ENCODE measurements at regions not wholly inside any gene's neighbourhood (a gene's known extent, or its start where the extent isn't known, plus 50 kb on each side); places are given as distances from the start of the nearest gene placed in this dataset.

GRCh38 chr1:217067642-217068041, 344.4 kb upstream of the ESRRG start:
- TF ChIP-seq YY1 (IDR thresholded peaks at IDR 0.05; ENCODE audit: low read depth) (no peak), REST (IDR thresholded peaks at IDR 0.05; ENCODE audit: low read depth) (no peak), ZBTB7A (IDR thresholded peaks at IDR 0.05; ENCODE audit: low read depth) (no peak), TEAD4 (IDR thresholded peaks at IDR 0.05) (no peak), TAF1 (IDR thresholded peaks at IDR 0.05; ENCODE audit: low read depth) (no peak), RAD21 (IDR thresholded peaks at IDR 0.05; ENCODE audit: low read depth) (no peak), EGR1 (IDR thresholded peaks at IDR 0.05) (no peak), NFIC (IDR thresholded peaks at IDR 0.05) (no peak), FOXM1 (IDR thresholded peaks at IDR 0.05; ENCODE audit: borderline replicate concordance, low read depth) (no peak), MAX (IDR thresholded peaks at IDR 0.05) (no peak), CREB1 (IDR thresholded peaks at IDR 0.05; ENCODE audit: low read depth) (no peak), CEBPB (IDR thresholded peaks at IDR 0.05) (no peak), USF1 (IDR thresholded peaks at IDR 0.05) (no peak), TCF12 (IDR thresholded peaks at IDR 0.05; ENCODE audit: low read depth) (no peak), EP300 (IDR thresholded peaks at IDR 0.05; ENCODE audit: borderline replicate concordance) (no peak)

GRCh38 chr1:217066794-217067193, 343.6 kb upstream of the ESRRG start:
- TF ChIP-seq EGR1 (IDR thresholded peaks at IDR 0.05) = no peak
- no peak for TF ChIP-seq RAD21 (IDR thresholded peaks at IDR 0.05; ENCODE audit: low read depth)
- no peak for TF ChIP-seq FOXM1 (IDR thresholded peaks at IDR 0.05; ENCODE audit: borderline replicate concordance, low read depth)
- TF ChIP-seq CREB1 (IDR thresholded peaks at IDR 0.05; ENCODE audit: low read depth) = no peak
- TF ChIP-seq CEBPB (IDR thresholded peaks at IDR 0.05) = no peak
- TF ChIP-seq MAX (IDR thresholded peaks at IDR 0.05) = no peak
- TF ChIP-seq TCF12 (IDR thresholded peaks at IDR 0.05; ENCODE audit: low read depth) = no peak
- TF ChIP-seq ZBTB7A (IDR thresholded peaks at IDR 0.05; ENCODE audit: low read depth) = no peak
- no peak for TF ChIP-seq TAF1 (IDR thresholded peaks at IDR 0.05; ENCODE audit: low read depth)
- TF ChIP-seq TEAD4 (IDR thresholded peaks at IDR 0.05) = no peak
- no peak for TF ChIP-seq YY1 (IDR thresholded peaks at IDR 0.05; ENCODE audit: low read depth)
- no peak for TF ChIP-seq USF1 (IDR thresholded peaks at IDR 0.05)
- TF ChIP-seq EP300 (IDR thresholded peaks at IDR 0.05; ENCODE audit: borderline replicate concordance) = no peak
- TF ChIP-seq REST (IDR thresholded peaks at IDR 0.05; ENCODE audit: low read depth) = no peak
- TF ChIP-seq NFIC (IDR thresholded peaks at IDR 0.05) = no peak

- no peak for TF ChIP-seq TCF12 (IDR thresholded peaks at IDR 0.05; ENCODE audit: low read depth)
- TF ChIP-seq CREB1 (IDR thresholded peaks at IDR 0.05; ENCODE audit: low read depth) = no peak
Measured at GRCh38 chr1:217063172-217063908, 340.1 kb upstream of the ESRRG start.

- no peak for TF ChIP-seq REST (IDR thresholded peaks at IDR 0.05; ENCODE audit: low read depth)
- TF ChIP-seq TEAD4 (IDR thresholded peaks at IDR 0.05) = no peak
- TF ChIP-seq MAX (IDR thresholded peaks at IDR 0.05) = no peak
- no peak for TF ChIP-seq CEBPB (IDR thresholded peaks at IDR 0.05)
- no peak for TF ChIP-seq NFIC (IDR thresholded peaks at IDR 0.05)
- TF ChIP-seq ZBTB7A (IDR thresholded peaks at IDR 0.05; ENCODE audit: low read depth) = no peak
- no peak for TF ChIP-seq TAF1 (IDR thresholded peaks at IDR 0.05; ENCODE audit: low read depth)
Measured at GRCh38 chr1:217062586-217062985, 339.4 kb upstream of the ESRRG start.
